ENCODE measurements at regions not wholly inside any gene's neighbourhood (a gene's known extent, or its start where the extent isn't known, plus 50 kb on each side); places are given as distances from the start of the nearest gene placed in this dataset.

DNA sequence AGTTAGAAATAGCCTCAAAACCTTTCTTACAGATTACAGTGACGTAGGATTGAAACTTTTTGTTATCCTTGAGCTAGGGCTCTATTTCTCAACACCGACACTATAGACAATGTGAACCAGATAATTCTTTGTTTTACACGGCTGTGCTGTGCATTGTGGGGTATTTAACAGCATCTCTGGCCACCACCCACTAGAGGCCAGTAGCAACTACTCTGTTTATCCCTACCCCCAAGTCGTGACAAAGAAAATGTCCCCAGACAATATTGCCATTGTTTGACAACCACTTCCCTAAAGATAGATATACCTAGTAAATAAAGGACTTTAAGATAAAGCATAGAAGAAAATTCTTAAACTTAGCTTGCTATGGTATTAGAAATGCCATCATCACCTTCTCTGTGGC is 359.6 kb downstream of the ARL4A start:
- no peak for FAIRE-seq

- no peak for FAIRE-seq
These were observed 362.5 kb downstream of the ARL4A start for GRCh38 chr7:13049946-13050345.

DNA sequence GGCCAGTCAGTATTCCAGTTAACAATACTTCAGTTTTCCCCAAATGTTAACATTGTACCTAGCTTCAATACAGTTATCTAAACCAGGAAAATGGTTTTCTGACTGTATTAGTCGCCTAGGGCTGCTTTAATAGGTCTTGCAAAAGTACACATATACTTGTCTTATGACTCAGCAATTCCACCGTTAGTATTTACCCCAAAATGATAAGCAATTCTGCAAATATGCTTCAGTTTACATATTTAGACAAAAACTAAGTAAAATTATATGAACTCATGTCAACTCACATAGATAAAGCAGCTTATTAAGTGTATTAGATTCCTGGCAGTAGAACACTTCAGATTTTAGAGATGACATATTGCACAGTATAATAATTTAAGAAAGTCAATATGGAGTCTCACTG is 363.3 kb downstream of the ARL4A start:
- FAIRE-seq, result no peak

DNA sequence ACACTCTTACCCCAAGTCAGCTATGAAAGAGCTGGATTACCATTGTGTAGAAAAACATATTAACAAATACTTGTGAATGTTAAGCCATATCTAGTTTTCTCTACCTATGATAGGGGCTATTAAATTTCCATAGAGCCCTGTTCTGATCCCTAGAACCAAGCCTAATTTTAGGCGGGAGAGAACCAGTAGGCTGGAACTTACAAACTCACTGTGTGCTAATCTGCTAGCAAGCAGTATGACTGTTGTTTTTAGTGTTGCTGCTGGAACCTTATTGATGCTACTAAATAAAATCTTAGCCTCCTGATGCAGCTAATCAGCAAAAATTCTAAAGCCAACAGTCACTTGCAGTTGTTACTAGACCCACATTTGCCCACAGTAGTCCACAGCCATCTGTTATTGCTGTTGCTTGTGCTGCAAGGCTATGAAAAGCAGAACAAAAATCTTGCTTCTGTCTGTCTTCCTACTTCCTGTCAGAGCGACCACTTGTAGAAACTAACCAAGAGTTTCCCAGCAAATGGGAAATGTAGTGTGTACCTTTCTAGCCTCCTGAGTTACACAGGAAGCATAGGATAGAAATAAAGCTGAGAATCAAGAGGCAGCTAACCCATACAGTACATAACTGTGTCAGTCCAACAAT is 368.4 kb downstream of the ARL4A start:
- no peak for FAIRE-seq

DNA sequence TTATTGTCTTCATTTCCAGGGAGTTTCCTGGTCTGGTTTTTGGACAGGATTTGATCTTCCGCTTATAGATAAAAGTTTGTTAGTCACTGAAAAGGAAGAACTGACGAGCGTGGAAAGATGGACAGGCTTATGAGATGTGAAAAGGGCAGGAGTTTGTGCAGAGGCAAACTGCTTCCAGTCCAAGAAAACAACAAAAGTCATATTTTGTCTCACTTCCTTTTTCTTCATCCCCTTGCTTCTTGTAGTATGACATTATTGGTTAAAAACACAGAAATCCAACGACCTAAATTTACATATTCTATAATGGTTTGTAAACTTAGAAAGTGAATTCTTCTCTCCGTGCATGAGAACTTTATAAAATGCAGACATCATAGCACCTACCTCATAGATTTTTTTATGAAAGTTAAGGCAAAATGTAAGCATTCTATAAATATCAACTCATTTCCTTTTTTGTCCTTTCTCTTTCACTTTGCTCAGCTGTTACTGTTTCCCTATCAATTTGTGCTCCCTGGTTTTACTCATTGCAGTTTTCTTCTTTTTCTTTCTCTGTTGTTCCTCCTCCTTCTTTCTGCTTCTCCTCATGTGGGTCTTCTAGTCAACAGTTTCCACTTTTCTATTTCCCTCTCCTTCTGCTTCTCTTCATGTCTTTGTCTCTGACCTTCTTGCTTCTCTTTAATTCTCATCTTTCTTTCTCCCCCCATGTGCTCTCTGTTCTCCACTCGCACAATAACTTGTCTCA is 370.2 kb downstream of the ARL4A start:
- no peak for FAIRE-seq

DNA sequence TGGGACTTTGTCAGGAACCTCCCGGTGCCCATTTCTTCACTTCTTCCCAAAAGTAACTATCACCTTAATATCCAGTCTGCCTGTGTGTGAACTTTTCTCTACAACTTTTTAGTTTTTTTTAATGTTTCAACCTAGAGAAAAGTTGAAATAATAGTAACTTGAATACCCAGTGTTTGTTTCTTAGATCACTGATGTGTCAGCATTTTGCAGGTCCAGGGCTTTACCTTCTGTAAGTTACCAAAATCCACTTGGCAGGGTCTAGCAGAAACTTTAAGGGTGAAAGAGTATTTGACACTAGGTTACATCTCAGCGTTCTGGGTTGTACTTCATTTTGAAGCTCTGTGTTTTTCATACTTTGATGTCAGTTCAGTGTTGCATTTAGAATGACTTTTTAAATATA is 372.7 kb downstream of the ARL4A start:
- no peak for FAIRE-seq

GRCh38 chr7:13061115-13061514 is 373.7 kb downstream of the ARL4A start:
- FAIRE-seq, result no peak

- no peak for FAIRE-seq
These were observed 375.2 kb downstream of the ARL4A start for GRCh38 chr7:13062631-13063030.

GRCh38 chr7:13067036-13067435 is 379.6 kb downstream of the ARL4A start:
- no peak for FAIRE-seq

- no peak for FAIRE-seq
These were observed 380.6 kb downstream of the ARL4A start for GRCh38 chr7:13068032-13068431.

- no peak for FAIRE-seq
These were observed 382.4 kb downstream of the ARL4A start for GRCh38 chr7:13069841-13070240.

GRCh38 chr7:13072014-13072413 is 384.6 kb downstream of the ARL4A start:
- FAIRE-seq, result no peak

DNA sequence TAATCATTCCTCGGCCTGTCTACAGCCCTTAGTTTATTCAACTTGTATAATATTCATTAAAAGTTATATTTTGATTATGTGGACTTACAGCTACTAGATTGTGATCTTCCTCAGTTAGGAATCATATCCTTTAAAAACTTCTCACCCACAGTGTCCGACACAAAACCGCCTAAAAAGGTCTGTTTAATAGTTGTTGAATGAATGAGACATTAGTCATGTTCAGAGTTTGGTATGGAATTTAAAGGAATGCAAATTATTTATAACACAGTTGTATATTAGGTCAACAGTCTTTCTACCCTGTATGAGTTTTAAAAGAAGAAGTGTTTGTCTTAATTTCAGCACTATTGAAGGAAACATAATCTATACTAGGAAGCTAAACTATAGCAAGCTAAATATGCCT is 390.0 kb downstream of the ARL4A start:
- FAIRE-seq, result no peak

- no peak for FAIRE-seq
These were observed 390.7 kb downstream of the ARL4A start for GRCh38 chr7:13078105-13078504.

DNA sequence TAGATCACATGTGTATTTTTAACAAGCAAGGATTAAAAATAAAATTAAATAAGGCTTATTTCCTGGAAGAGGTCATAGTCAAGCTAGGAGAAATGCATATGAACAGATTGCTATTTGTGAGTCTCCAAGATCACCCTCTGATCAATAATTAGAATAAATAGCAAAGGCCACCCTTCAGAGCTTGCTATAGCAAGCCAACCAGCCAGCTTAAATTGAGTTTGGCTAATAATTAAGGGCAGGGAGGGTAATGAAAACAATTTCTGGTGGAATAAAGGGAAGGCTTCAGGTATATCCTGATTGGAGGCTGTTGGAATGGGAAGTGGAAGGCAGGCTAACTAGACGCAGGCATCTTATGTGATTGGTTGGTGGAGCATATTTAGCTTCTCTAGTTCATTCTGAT is 403.5 kb downstream of the ARL4A start:
- FAIRE-seq, result no peak

DNA sequence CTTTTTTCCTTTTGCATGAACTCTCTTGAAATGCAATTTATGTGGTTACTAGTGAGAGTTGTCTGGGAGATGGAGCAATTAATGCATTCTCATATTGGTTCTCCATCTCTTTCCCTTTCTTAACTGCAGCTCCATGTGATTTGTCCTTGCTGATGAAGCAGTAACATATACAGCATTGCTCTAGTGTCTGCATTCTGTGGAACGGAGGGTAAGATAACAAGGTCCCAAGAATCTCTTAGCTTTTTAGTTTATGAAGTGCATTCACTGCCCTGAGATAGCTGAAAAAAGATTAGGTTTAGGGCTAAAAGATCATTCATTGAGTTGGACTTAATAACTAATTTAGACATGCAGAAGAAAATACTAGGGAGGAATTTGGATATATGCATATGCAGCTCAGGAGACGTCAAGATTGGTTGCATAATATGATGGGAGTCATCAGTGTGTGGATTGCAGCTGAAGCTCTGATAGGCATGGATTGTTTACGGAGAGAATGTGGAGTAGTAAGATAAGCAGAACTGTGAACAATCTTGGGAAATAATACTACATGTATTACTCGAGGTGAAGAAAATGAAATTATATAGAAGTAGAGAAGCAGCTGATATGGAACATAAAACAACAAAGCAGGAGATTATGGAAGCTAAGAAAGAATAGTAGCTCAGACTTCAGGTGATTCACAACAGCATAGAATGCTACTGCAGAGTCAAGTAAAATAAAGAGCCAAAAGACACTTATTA is 404.7 kb downstream of the ARL4A start:
- FAIRE-seq, result no peak

DNA sequence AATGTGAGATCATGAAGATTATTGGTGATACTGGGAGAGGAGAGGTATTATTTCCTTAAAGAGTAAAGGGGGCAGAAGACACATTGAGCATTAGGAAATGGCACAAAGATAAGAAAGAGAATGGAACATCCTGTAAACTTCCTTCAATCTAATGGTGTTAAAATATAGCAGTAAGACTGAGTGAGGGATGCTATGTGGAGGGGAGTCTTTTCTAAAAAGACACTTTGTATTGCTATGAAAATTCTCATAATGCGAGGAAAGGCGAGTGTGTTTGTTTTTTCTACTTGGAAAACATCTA is 405.2 kb downstream of the ARL4A start:
- no peak for FAIRE-seq

- no peak for FAIRE-seq
These were observed 405.7 kb downstream of the ARL4A start for GRCh38 chr7:13093160-13093559.

- FAIRE-seq, result no peak
These were observed 410.1 kb downstream of the ARL4A start for GRCh38 chr7:13097499-13097898.

GRCh38 chr7:13098161-13098560 is 410.7 kb downstream of the ARL4A start:
- no peak for FAIRE-seq

- no peak for FAIRE-seq
These were observed 411.8 kb downstream of the ARL4A start for GRCh38 chr7:13099154-13099795.

GRCh38 chr7:13104128-13104527 is 416.7 kb downstream of the ARL4A start:
- no peak for FAIRE-seq

- no peak for FAIRE-seq
These were observed 417.8 kb downstream of the ARL4A start for GRCh38 chr7:13105209-13105608.

DNA sequence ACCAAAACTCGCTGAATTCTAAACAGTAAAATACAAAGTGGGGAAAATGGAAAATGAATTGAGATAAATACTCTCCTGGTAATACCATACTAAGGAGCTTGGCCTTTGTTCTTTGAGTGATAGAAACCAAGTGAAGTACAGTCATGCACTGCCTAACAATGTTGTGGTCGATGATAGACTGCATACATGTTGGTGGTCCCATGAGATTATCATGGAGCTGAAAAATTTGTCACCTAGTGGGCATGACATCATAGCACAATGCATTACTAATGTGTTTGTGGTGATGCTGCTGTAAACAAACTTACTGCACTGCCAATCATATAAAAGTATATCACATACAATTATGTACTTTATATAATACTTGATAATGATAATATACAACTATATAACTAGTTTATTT is 419.1 kb downstream of the ARL4A start:
- no peak for FAIRE-seq

Data from TTC549 (cell line).